K562 (cell line): ENCODE measurements at regions not wholly inside any gene's neighbourhood (a gene's known extent, or its start where the extent isn't known, plus 50 kb on each side); places are given as distances from the start of the nearest gene placed in this dataset.

Experiments used
- ATAC-seq: fragments of 200-7000 bp; cut with Tn5 transposase; 3 replicates; pipeline ENCODE4 v1.9.1; 2020; ENCODE audit warnings: moderate library complexity
- BruUV-seq: library from RNA; stranded (reverse); fragments of 400-500 nt; replicated peaks from 2 replicates; lab custom pipeline; 2021; lab: Mats Ljungman, UMichigan
- CTCF ChIA-PET: fragments of 300-600 bp; formaldehyde crosslinking; extraction: SDS; loops from one replicate; lab custom pipeline; 2021; ENCODE audit warnings: low intra/inter-chr PET ratio; lab: Yijun Ruan, JAX
- POLR2A ChIA-PET: fragments of 300-600, 350-650 bp; sonication (Branson Sonifier 250); formaldehyde crosslinking; extraction: SDS; loops from one replicate; lab custom pipeline; 2021; ENCODE audit warnings: antibody characterized with exemption, inconsistent platforms; lab: Yijun Ruan, JAX
- DNase-seq, 4 experiments: peaks; one replicate each; pipeline versions ENCODE4 v3.0.0 to v3.0.0-alpha.2; 2011 to 2018; ENCODE audit warnings: low spot score in 3 of 4, mixed read lengths in 3 of 4; ENCODE audit errors: extremely low read depth in 1 of 4
- FAIRE-seq: peaks from 2 replicates; lab custom pipeline; 2011; peaks lifted over from hg19 to GRCh38; lab: Jason Lieb, UNC
- H2AFZ ChIP-seq: 2 replicates; pipeline ENCODE4 v1.6.0; 2011; ENCODE audit warnings: low read depth, low read length, control low read depth, inconsistent platforms
- H3K27ac ChIP-seq: fragments of 200-600 bp; 3 replicates; pipeline ENCODE4 v1.8.0; 2011; ENCODE audit warnings: low read depth, mild to moderate bottlenecking, control low read depth, inconsistent platforms, low read length, moderate library complexity, mixed read lengths; ENCODE audit errors: extremely low read depth
- H3K27me3 ChIP-seq, 2 experiments: fragments of 300-600 bp in 1 of 2; 2 replicates in 1 of 2; 3 replicates in 1 of 2; pipeline versions ENCODE4 v1.6.0 to v1.8.0; 2011; ENCODE audit warnings: inconsistent platforms in 2 of 2, low read length in 2 of 2, mild to moderate bottlenecking in 1 of 2, mixed read lengths in 1 of 2, moderate library complexity in 1 of 2; ENCODE audit not compliant: control insufficient read depth in 2 of 2, insufficient read depth in 2 of 2
- H3K36me3 ChIP-seq: fragments of 300-600 bp; 3 replicates; pipeline ENCODE4 v1.8.0; 2011; ENCODE audit warnings: mild to moderate bottlenecking, low read length, inconsistent platforms; ENCODE audit not compliant: control insufficient read depth, insufficient read depth
- H3K4me1 ChIP-seq, 2 experiments: fragments of 200-600 bp in 1 of 2; replicated peaks in 1 of 2; 2 replicates in 1 of 2; 3 replicates in 1 of 2; pipeline versions ENCODE4 v1.5.1 to v1.8.0; 2011; ENCODE audit warnings: inconsistent platforms in 2 of 2, low read length in 2 of 2, mild to moderate bottlenecking in 1 of 2, mixed read lengths in 1 of 2, moderate library complexity in 1 of 2; ENCODE audit not compliant: control insufficient read depth in 2 of 2, insufficient read depth in 2 of 2
- H3K4me2 ChIP-seq: 2 replicates; pipeline ENCODE4 v1.6.1; 2011; ENCODE audit warnings: low read length, control low read depth, inconsistent platforms, mixed read lengths; ENCODE audit not compliant: insufficient read depth
- H3K4me3 ChIP-seq: fragments of 200-600 bp; sonication (generic), shearing (Covaris generic); 2 replicates; pipeline ENCODE4 v1.5.1; 2016; ENCODE audit warnings: control low read depth, inconsistent platforms
- H3K79me2 ChIP-seq: fragments of 200-600 bp; 3 replicates; pipeline ENCODE4 v1.8.0; 2011; ENCODE audit warnings: low read length, inconsistent platforms; ENCODE audit not compliant: control insufficient read depth, insufficient read depth
- H3K9ac ChIP-seq, 2 experiments: 2 replicates each; pipeline versions ENCODE4 v1.6.0 to v1.6.1; 2011; ENCODE audit warnings: low read depth in 2 of 2, low read length in 2 of 2, control low read depth in 1 of 2, inconsistent platforms in 1 of 2, mild to moderate bottlenecking in 1 of 2, mixed read lengths in 1 of 2; ENCODE audit not compliant: insufficient read depth in 1 of 2
- H3K9me1 ChIP-seq: one replicate; pipeline ENCODE4 v1.6.0; 2011; ENCODE audit warnings: inconsistent platforms, mild to moderate bottlenecking, low read length, moderate library complexity; ENCODE audit not compliant: control insufficient read depth, insufficient read depth
- H3K9me3 ChIP-seq: replicated peaks from 2 replicates; pipeline ENCODE4 v1.5.1; 2011; ENCODE audit warnings: low read depth, low read length, inconsistent platforms; ENCODE audit not compliant: control insufficient read depth, insufficient read depth
- H4K20me1 ChIP-seq: replicated peaks from 2 replicates; pipeline ENCODE4 v1.6.1; 2011; ENCODE audit warnings: low read length, inconsistent platforms, mixed read lengths; ENCODE audit not compliant: control insufficient read depth, insufficient read depth
- BRD9 ChIP-seq: fragments of 450-650 bp; IDR thresholded peaks from 2 replicates; pipeline ENCODE4 v1.6.1; 2018; ENCODE audit warnings: low read depth; ENCODE audit not compliant: partially characterized antibody
- GTF2B ChIP-seq: IDR thresholded peaks from 2 replicates; pipeline ENCODE4 v1.6.1; 2011; ENCODE audit not compliant: insufficient read length; ENCODE audit errors: extremely low read depth
- GTF3C2 ChIP-seq: IDR thresholded peaks from 3 replicates; pipeline ENCODE4 v1.6.1; 2011; ENCODE audit warnings: borderline replicate concordance, mild to moderate bottlenecking, moderate library complexity; ENCODE audit not compliant: insufficient read length; ENCODE audit errors: extremely low read depth
- HEY1 ChIP-seq: fragments of 250-450 bp; sonication (Bioruptor Pico); IDR thresholded peaks from 2 replicates; pipeline ENCODE4 v1.5.0; 2020; ENCODE audit warnings: mild to moderate bottlenecking, moderate library complexity, borderline replicate concordance
- NR2F6 ChIP-seq: fragments of 450-650 bp; formaldehyde crosslinking; IDR thresholded peaks from 2 replicates; pipeline ENCODE4 v1.4.0; 2020; ENCODE audit warnings: mild to moderate bottlenecking
- PTBP1 ChIP-seq: fragments of 200-400 bp; formaldehyde crosslinking; IDR thresholded peaks from 2 replicates; pipeline ENCODE4 v1.6.1; 2017; ENCODE audit warnings: low read depth, low read length
- TBP ChIP-seq: optimal IDR thresholded peaks from 2 replicates; pipeline ENCODE3; 2011; ENCODE audit warnings: low read depth, low read length, improper control_type of control experiment
- TSC22D4 ChIP-seq: fragments of 450-650 bp; IDR thresholded peaks from 2 replicates; pipeline ENCODE4 v1.6.1; 2016; ENCODE audit warnings: missing genetic modification characterization, missing biosample characterization, control low read depth
- ZNF592 ChIP-seq: fragments of 450-650 bp; IDR thresholded peaks from 2 replicates; pipeline ENCODE4 v1.6.1; 2017; ENCODE audit warnings: antibody characterized with exemption, mild to moderate bottlenecking
- ZNF75A ChIP-seq: fragments of 450-650 bp; formaldehyde crosslinking; IDR thresholded peaks from 2 replicates; pipeline ENCODE4 v1.4.0; 2020; ENCODE audit warnings: mild to moderate bottlenecking
- WGBS: fragments of 100-300 bp; shearing (Covaris generic); methylation state at CpG from one replicate; pipeline ENCODE4 v1.1.6; 2016; ENCODE audit warnings: low coverage, mixed read lengths; ENCODE audit not compliant: insufficient coverage; ENCODE audit errors: missing lambda C conversion rate; 5-methylcytosine and 5-hydroxymethylcytosine counted together
- in situ Hi-C: fragments of 300-500 bp; cut with MboI; formaldehyde crosslinking; loops from 4 replicates; pipeline ENCODE4 v1.15.0; 2018; ENCODE audit warnings: inconsistent platforms, mixed read lengths
- intact Hi-C: fragments of 100-400 bp; cut with micrococcal nuclease; formaldehyde crosslinking; loops from 2 replicates; pipeline ENCODE4 v1.14.2; 2022
- TF ChIP-seq, protein P1 (sequence below): sonication (generic); formaldehyde crosslinking; IDR thresholded peaks from 2 replicates; pipeline ENCODE4 v1.8.0; 2022; ENCODE audit warnings: mild to moderate bottlenecking, missing genetic modification reagents, borderline replicate concordance
- TF ChIP-seq, protein P2 (sequence below), 2 experiments: fragments of 450-650 bp in 1 of 2; sonication (generic) in 1 of 2; formaldehyde crosslinking; conservative IDR thresholded peaks; 2 replicates each; pipeline versions ENCODE4 v1.4.0 to v1.8.1; 2020 to 2022; ENCODE audit warnings: mild to moderate bottlenecking in 1 of 2, missing genetic modification reagents in 1 of 2

DNA sequence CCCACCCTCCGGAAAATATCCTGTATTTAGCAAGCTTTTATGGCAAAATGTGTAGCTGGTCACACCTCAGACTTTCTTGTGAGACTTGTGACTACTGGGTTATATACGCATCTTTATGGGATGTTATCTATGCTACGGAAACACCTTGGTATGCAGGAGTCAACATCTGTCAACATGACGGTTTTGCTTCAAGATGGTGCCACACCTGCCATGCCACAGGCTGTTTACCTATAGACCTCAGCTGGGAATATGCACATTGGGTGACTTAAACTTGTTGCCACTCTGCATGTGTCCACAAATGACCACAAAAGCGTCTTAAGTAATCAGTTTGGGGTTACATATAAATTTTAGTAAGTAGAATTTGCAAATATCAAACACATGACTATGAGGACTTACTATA lies 192.3 kb upstream of the ATP6AP2 start:
- H4K20me1 ChIP-seq, result no peaks in the 10 kb centered on the region
- H3K9me1 ChIP-seq, result peaks cover 1% of the 10 kb centered on the region
- intact Hi-C loops, result no loop called here
- H3K4me2 ChIP-seq, result no peak overlapping the region
- no peak for ATAC-seq
- FAIRE-seq, result no peak
- no peak overlapping the region for H3K9ac ChIP-seq
- BruUV-seq, result no TSS peak
- POLR2A ChIA-PET, result no interaction called here
- no peaks in the 10 kb centered on the region for H3K9me3 ChIP-seq
- no peaks in the 10 kb centered on the region for H3K79me2 ChIP-seq
- in situ Hi-C loops, result no loop called here
- no peak for DNase-seq
- CTCF ChIA-PET, result no interaction called here
- H3K4me3 ChIP-seq, result no peak overlapping the region
- H3K4me1 ChIP-seq, result no peaks in the 10 kb centered on the region; a peak in 1 of 5 replicates
- no peaks in the 10 kb centered on the region for H3K27me3 ChIP-seq
- no peak overlapping the region for H3K27ac ChIP-seq
- no peak overlapping the region for H2AFZ ChIP-seq
- WGBS, result 31% methylated on average over 5 of the region's 5 CpGs
- H3K36me3 ChIP-seq, result no peaks in the 10 kb centered on the region
- TF ChIP-seq PTBP1 (no peak), BRD9 (no peak), TBP (no peak), HEY1 (no peak), ZNF592 (no peak), GTF2B (no peak), TSC22D4 (no peak), GTF3C2 (no peak), ZNF75A (CRISPR knock-in tag) (no peak), NR2F6 (CRISPR knock-in tag) (no peak)
- TF ChIP-seq, protein P1, sequence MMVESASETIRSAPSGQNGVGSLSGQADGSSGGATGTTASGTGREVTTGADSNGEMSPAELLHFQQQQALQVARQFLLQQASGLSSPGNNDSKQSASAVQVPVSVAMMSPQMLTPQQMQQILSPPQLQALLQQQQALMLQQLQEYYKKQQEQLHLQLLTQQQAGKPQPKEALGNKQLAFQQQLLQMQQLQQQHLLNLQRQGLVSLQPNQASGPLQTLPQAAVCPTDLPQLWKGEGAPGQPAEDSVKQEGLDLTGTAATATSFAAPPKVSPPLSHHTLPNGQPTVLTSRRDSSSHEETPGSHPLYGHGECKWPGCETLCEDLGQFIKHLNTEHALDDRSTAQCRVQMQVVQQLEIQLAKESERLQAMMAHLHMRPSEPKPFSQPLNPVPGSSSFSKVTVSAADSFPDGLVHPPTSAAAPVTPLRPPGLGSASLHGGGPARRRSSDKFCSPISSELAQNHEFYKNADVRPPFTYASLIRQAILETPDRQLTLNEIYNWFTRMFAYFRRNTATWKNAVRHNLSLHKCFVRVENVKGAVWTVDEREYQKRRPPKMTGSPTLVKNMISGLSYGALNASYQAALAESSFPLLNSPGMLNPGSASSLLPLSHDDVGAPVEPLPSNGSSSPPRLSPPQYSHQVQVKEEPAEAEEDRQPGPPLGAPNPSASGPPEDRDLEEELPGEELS (CRISPR knock-in tag), result no peak
- TF ChIP-seq, protein P2, sequence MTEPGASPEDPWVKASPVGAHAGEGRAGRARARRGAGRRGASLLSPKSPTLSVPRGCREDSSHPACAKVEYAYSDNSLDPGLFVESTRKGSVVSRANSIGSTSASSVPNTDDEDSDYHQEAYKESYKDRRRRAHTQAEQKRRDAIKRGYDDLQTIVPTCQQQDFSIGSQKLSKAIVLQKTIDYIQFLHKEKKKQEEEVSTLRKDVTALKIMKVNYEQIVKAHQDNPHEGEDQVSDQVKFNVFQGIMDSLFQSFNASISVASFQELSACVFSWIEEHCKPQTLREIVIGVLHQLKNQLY (CRISPR knock-in tag; conservative IDR thresholded peaks at IDR 0.05), result no peak
